HG02852 (cell line): ENCODE measurements at regions not wholly inside any gene's neighbourhood (a gene's known extent, or its start where the extent isn't known, plus 50 kb on each side); places are given as distances from the start of the nearest gene placed in this dataset.
"Not testable (repeated sequence)": the region's sequence is repeated elsewhere in the genome, so short reads cannot be mapped to it uniquely, and the experiment has no call there.

ENCODE experiments used
- ATAC-seq: cut with Tn5 transposase; IDR thresholded peaks from one replicate; pipeline ENCODE4 v1.9.1; 2021; ENCODE audit warnings: mild to moderate bottlenecking, moderate library complexity; ENCODE audit not compliant: unreplicated experiment

- no peak for ATAC-seq
Observed at GRCh38 chr5:174935854-174936474, 211.6 kb downstream of the MSX2 start.

GRCh38 chr5:174931033-174931432, 206.7 kb downstream of the MSX2 start:
- ATAC-seq = not testable (repeated sequence)

- ATAC-seq = no peak
Observed at GRCh38 chr5:174925586-174925985, 201.2 kb downstream of the MSX2 start.

- no peak for ATAC-seq
Observed at GRCh38 chr5:174922955-174923354, 198.6 kb downstream of the MSX2 start.

- no peak for ATAC-seq
Observed at GRCh38 chr5:174920906-174921550, 196.6 kb downstream of the MSX2 start.

- ATAC-seq = no peak
Observed at GRCh38 chr5:174919351-174919750, 195.0 kb downstream of the MSX2 start.

GRCh38 chr5:174918655-174919054, 194.3 kb downstream of the MSX2 start:
- no peak for ATAC-seq

- ATAC-seq = no peak
Observed at GRCh38 chr5:174917976-174918554, 193.7 kb downstream of the MSX2 start.

GRCh38 chr5:174917435-174917834, 193.1 kb downstream of the MSX2 start:
- not testable (repeated sequence) for ATAC-seq

- not testable (repeated sequence) for ATAC-seq
Observed at GRCh38 chr5:174916924-174917323, 192.5 kb downstream of the MSX2 start.

GRCh38 chr5:174916227-174916626, 191.8 kb downstream of the MSX2 start:
- no peak for ATAC-seq

- ATAC-seq = no peak
Observed at GRCh38 chr5:174911118-174911517, 186.7 kb downstream of the MSX2 start.

GRCh38 chr5:174910245-174910737, 185.9 kb downstream of the MSX2 start:
- peak; percentile 76 for ATAC-seq

GRCh38 chr5:174903172-174903732, 178.9 kb downstream of the MSX2 start:
- ATAC-seq = no peak

- ATAC-seq = no peak
Observed at GRCh38 chr5:174901336-174901735, 177.0 kb downstream of the MSX2 start.

- ATAC-seq = no peak
Observed at GRCh38 chr5:174900240-174900865, 176.0 kb downstream of the MSX2 start.

GRCh38 chr5:174897281-174897950, 173.0 kb downstream of the MSX2 start:
- no peak for ATAC-seq

- no peak for ATAC-seq
Observed at GRCh38 chr5:174895360-174895759, 171.0 kb downstream of the MSX2 start.

- ATAC-seq = no peak
Observed at GRCh38 chr5:174892742-174893141, 168.4 kb downstream of the MSX2 start.

GRCh38 chr5:174880412-174881200, 156.2 kb downstream of the MSX2 start:
- not testable (repeated sequence) for ATAC-seq
